GM04504 (cell line): ENCODE measurements at regions not wholly inside any gene's neighbourhood (a gene's known extent, or its start where the extent isn't known, plus 50 kb on each side); places are given as distances from the start of the nearest gene placed in this dataset.

ENCODE experiments used
- DNase-seq: peaks from one replicate; pipeline ENCODE4 v3.0.0-alpha.2; 2012; ENCODE audit warnings: low read depth

- no peak for DNase-seq
Measured at GRCh38 chr9:82495884-82496777, 507.6 kb downstream of the SPATA31D1 start.

GRCh38 chr9:82498541-82499317, 510.2 kb downstream of the SPATA31D1 start:
- no peak for DNase-seq

- DNase-seq: no peak
Measured at GRCh38 chr9:82499337-82499736, 510.8 kb downstream of the SPATA31D1 start.

GRCh38 chr9:82504620-82505019, 516.0 kb downstream of the SPATA31D1 start:
- no peak for DNase-seq

GRCh38 chr9:82511626-82512025, 523.1 kb downstream of the SPATA31D1 start:
- DNase-seq: no peak

GRCh38 chr9:82512728-82513127, 524.2 kb downstream of the SPATA31D1 start:
- DNase-seq: no peak

GRCh38 chr9:82513242-82513751, 524.7 kb downstream of the SPATA31D1 start:
- DNase-seq: peak; percentile 44

GRCh38 chr9:82513976-82514735, 525.6 kb downstream of the SPATA31D1 start:
- no peak for DNase-seq

- no peak for DNase-seq
Measured at GRCh38 chr9:82518868-82519267, 530.3 kb downstream of the SPATA31D1 start.

GRCh38 chr9:82519332-82519731, 530.8 kb downstream of the SPATA31D1 start:
- DNase-seq: no peak

- DNase-seq: no peak
Measured at GRCh38 chr9:82524407-82524806, 535.8 kb downstream of the SPATA31D1 start.

GRCh38 chr9:82526577-82526976, 536.4 kb downstream of the RASEF start:
- no peak for DNase-seq

GRCh38 chr9:82531795-82532194, 531.1 kb downstream of the RASEF start:
- no peak for DNase-seq

- no peak for DNase-seq
Measured at GRCh38 chr9:82532504-82533180, 530.3 kb downstream of the RASEF start.

- no peak for DNase-seq
Measured at GRCh38 chr9:82535432-82535998, 527.4 kb downstream of the RASEF start.

- DNase-seq: no peak
Measured at GRCh38 chr9:82538634-82539033, 524.3 kb downstream of the RASEF start.

- no peak for DNase-seq
Measured at GRCh38 chr9:82539146-82539545, 523.8 kb downstream of the RASEF start.

GRCh38 chr9:82539856-82540579, 522.9 kb downstream of the RASEF start:
- DNase-seq: no peak

- no peak for DNase-seq
Measured at GRCh38 chr9:82543726-82544125, 519.2 kb downstream of the RASEF start.

GRCh38 chr9:82546136-82546535, 516.8 kb downstream of the RASEF start:
- no peak for DNase-seq

- no peak for DNase-seq
Measured at GRCh38 chr9:82547995-82548394, 514.9 kb downstream of the RASEF start.
